IPS DF 6.9 (cell line): ENCODE measurements at regions not wholly inside any gene's neighbourhood (a gene's known extent, or its start where the extent isn't known, plus 50 kb on each side); places are given as distances from the start of the nearest gene placed in this dataset.

ENCODE experiments used
- DNase-seq: peaks from one replicate; pipeline ENCODE4 v3.0.0-alpha.2; 2013; ENCODE audit warnings: low read depth, low spot score
- H3K27ac ChIP-seq: one replicate; pipeline ENCODE4 v1.5.1; 2013; ENCODE audit warnings: low read length, control low read depth
- H3K27me3 ChIP-seq: 2 replicates; pipeline ENCODE4 v1.6.1; 2013; ENCODE audit warnings: mild to moderate bottlenecking, low read length; ENCODE audit not compliant: control insufficient read depth, insufficient read depth
- H3K36me3 ChIP-seq: 2 replicates; pipeline ENCODE4 v1.6.1; 2013; ENCODE audit warnings: low read length; ENCODE audit not compliant: control insufficient read depth, insufficient read depth
- H3K4me1 ChIP-seq: 2 replicates; pipeline ENCODE4 v1.6.1; 2013; ENCODE audit warnings: low read length; ENCODE audit not compliant: control insufficient read depth, insufficient read depth
- H3K4me3 ChIP-seq: 2 replicates; pipeline ENCODE4 v1.5.1; 2013; ENCODE audit warnings: mild to moderate bottlenecking, low read length
- H3K9me3 ChIP-seq: 2 replicates; pipeline ENCODE4 v1.6.1; 2013; ENCODE audit warnings: low read length, inconsistent platforms; ENCODE audit not compliant: control insufficient read depth, insufficient read depth
- WGBS: extraction: QIAGEN DNeasy Blood & Tissue Kit; methylation state at CpG from one replicate; pipeline ENCODE4 v1.1.7; 2013; ENCODE audit warnings: mixed read lengths, missing lambda C conversion rate; ENCODE audit not compliant: insufficient read length, insufficient coverage; 5-methylcytosine and 5-hydroxymethylcytosine counted together

DNA sequence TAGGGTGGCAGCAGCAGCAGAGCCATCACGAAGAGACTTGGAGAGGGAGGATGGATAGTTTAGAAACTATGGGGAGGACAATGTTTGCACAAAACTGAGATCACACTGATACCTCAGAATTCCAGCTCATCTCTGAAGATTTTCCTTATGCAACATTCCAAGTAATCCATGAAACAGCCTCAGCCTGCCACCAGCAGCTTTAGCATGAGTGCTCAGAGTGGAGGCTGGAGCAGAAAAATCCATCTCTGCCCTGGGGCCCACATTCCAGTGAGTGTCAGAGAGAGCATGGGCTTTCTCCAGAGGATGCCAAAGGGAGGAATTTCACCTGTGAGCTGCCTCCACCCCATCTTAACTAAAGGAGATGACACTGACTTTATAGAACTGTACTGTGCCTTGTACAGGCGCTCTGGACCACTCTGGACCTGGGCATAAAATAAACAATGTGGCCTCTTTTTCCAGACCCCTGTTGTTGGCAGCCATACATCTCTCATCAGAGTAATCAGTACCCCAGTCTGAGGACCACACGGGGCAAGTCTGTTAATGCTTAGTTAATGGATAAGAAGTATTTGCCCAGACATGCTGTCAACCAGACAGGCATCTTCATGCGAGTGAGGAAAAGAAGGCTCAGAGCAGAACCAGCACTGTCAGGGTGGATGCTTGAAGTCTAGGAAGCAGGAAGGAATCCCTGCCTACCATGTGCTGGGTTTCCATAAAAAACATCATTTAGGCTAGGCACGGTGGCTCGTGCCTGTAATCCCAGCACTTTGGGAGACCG is 440.9 kb downstream of the ENC1 start:
- no CpG with 5 or more reads among the region's 7 CpGs for WGBS
- Histone ChIP-seq H3K27me3 (no peaks in the 10 kb centered on the region), H3K4me1 (no peaks in the 10 kb centered on the region), H3K4me3 (no peak overlapping the region), H3K36me3 (no peaks in the 10 kb centered on the region), H3K27ac (no peak overlapping the region), H3K9me3 (no peaks in the 10 kb centered on the region)
- no peak for DNase-seq

DNA sequence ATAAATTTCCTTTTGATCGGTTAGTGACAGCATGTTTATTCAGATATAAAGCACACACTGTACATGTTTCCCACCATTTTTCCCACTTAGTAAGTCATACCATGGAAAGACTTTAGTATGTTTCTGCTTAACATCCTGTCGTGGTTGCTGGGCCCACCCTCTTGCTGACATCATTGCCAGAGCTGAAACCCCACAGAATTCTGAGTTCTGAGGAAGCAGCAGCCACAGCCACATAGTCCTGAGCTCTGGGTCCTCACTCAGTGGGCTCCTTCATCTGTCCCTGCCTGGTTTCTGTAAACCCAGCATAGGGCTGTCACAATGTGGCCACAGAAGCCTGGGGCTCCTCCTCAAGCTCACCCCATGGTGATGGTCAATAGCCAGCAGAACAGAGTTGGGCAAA is 441.5 kb downstream of the ENC1 start:
- Histone ChIP-seq H3K27me3 (no peaks in the 10 kb centered on the region), H3K27ac (no peak overlapping the region), H3K4me1 (no peaks in the 10 kb centered on the region), H3K4me3 (no peak overlapping the region), H3K9me3 (no peaks in the 10 kb centered on the region), H3K36me3 (no peaks in the 10 kb centered on the region)
- no CpG with 5 or more reads among the region's 2 CpGs for WGBS
- no peak for DNase-seq

DNA sequence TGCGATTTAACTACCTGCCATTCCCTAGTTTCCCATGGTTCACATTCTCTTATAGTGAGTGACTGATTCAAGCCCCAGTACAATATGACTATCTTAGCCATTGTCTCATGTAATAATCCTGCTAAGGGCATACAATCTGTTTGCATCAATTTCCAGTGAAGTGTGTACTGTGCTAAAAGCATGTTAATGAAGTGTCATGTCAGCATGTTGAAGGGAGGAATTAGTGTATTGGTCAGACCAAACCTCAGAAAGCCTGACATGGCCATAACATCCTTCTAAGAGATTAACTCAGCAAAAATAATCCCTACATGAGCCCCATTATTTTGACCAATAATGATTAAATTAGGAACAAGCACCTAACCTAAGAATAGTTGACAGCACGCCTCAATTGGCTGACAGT is 442.4 kb downstream of the ENC1 start:
- H3K4me1 ChIP-seq: no peaks in the 10 kb centered on the region
- no peak for DNase-seq
- WGBS: no CpG with 5 or more reads among the region's 2 CpGs
- H3K27ac ChIP-seq: no peak overlapping the region
- no peak overlapping the region for H3K4me3 ChIP-seq
- H3K9me3 ChIP-seq: no peaks in the 10 kb centered on the region
- H3K36me3 ChIP-seq: no peaks in the 10 kb centered on the region
- no peaks in the 10 kb centered on the region for H3K27me3 ChIP-seq

DNA sequence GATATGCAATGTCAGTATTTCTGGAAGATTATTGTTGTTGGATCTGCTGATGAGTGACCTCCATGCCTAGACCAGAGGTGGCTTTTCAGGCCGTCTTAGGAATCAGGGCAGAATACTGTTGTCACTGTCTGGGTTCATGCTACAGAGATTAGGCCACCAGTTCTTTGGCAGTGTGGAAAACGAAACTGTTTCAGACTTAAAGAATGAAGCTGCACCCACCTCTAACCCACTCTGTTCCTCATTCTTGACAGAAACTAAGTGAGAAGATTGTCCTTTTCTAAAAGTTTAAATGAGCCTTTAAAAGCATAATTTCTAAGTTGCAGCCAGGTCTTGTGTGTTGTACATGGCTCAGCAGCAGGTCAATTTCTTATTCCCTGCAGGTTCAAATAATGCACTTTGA is 444.3 kb downstream of the ENC1 start:
- Histone ChIP-seq H3K27ac (no peak overlapping the region), H3K27me3 (no peaks in the 10 kb centered on the region)
- WGBS: no CpG with 5 or more reads among the region's 2 CpGs

DNA sequence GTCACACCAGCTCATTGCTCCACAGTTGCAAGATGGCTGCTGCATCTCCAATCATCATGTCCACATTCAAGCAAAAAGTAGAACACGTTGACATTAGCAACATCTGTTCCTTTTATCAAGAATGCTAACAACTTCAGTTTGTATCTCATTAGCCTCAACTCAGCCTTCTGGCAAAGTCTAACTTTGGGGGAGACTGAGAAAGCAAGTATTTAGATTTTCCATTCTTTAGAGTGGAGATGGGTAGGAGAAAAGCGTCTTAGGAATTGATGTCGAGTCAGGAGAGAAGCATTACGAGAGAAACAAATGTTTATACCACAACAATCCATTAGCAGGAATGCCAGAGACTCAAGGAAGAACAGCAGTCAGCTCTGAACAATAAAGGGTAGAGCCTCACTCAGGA is 446.3 kb downstream of the ENC1 start:
- no CpG with 5 or more reads among the region's 4 CpGs for WGBS
- no peak for DNase-seq
- no peaks in the 10 kb centered on the region for H3K9me3 ChIP-seq
- no peak overlapping the region for H3K4me3 ChIP-seq
- H3K4me1 ChIP-seq: no peaks in the 10 kb centered on the region
- no peaks in the 10 kb centered on the region for H3K27me3 ChIP-seq
- no peaks in the 10 kb centered on the region for H3K36me3 ChIP-seq
- H3K27ac ChIP-seq: no peak overlapping the region

More for the DNA sequence above, 444.3 kb downstream of the ENC1 start:
- DNase-seq: no peak
- Histone ChIP-seq H3K36me3 (no peaks in the 10 kb centered on the region), H3K4me1 (no peaks in the 10 kb centered on the region), H3K4me3 (no peak overlapping the region), H3K9me3 (no peaks in the 10 kb centered on the region)

DNA sequence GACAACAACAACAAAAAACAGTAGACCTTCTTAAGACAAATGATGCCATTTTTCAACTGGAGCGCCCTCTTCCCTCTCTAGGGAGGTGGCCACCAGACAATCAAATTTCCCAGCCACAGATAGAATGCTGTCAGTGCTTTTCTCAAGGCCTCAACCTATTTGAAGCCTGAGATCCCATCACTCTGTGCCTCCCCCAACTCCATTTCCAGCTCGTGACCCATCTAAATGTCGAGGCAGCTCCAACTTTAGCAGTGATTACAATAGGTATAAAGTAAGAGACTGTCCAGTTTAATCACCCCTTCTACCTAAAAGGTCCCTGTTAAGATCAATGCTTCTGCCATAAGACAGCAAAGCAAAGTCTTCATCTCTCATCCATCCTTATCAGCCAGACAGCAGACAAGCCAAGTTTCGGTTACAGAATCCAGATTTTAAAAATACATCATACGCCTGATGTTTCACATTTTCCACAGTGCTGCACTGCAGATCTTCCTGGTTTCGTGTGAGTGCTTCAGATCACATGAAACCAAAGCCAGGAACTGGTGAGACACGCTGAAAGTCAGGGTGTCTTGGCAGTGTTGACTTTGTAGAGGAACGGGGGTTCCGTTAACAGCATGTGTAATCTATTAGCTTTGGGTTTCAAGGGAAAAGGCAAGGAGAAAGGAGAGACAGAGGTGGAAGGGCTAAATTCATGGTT is 447.8 kb downstream of the ENC1 start:
- H3K4me1 ChIP-seq: no peaks in the 10 kb centered on the region
- H3K36me3 ChIP-seq: no peaks in the 10 kb centered on the region
- no CpG with 5 or more reads among the region's 9 CpGs for WGBS
- no peaks in the 10 kb centered on the region for H3K9me3 ChIP-seq
- no peak for DNase-seq
- no peak overlapping the region for H3K27ac ChIP-seq
- no peaks in the 10 kb centered on the region for H3K27me3 ChIP-seq
- no peak overlapping the region for H3K4me3 ChIP-seq

DNA sequence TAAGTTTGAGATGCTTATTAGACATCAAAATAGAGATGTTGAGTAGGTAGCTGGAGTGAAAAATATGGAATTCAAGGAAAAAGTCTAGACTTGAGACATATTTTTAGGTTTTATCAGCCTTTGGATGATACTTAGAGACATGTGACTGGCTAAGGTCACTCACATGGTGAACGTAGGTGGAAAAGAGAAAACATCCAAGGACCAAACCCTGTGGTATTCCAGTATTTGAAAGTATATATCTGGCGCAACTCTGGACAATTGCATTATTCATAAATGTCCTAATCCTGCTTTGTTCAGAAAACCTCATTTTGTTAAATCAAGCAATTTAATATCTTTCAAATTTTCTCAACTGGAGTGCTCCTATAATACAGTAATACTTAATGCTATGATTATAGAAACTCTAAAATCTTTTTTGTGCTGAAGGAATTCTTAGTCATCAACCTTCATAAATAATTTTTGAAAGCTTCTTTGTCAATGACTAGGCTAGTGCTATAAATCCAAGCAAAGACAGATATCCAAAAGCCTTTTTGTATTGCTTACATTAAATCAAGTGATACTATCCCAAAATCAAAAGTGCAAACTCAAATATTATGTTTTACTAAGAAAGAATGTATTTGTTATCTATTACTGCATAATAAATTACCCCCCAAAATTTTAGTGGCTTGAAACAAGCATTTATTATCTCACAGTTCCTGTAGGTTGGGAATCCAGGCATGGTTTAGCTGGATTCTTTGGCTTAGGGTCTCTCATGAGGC is 452.0 kb downstream of the ENC1 start:
- Histone ChIP-seq H3K27me3 (no peaks in the 10 kb centered on the region), H3K9me3 (no peaks in the 10 kb centered on the region), H3K4me3 (no peak overlapping the region), H3K27ac (no peak overlapping the region), H3K36me3 (no peaks in the 10 kb centered on the region), H3K4me1 (no peaks in the 10 kb centered on the region)
- no CpG with 5 or more reads among the region's 2 CpGs for WGBS
- DNase-seq: no peak

DNA sequence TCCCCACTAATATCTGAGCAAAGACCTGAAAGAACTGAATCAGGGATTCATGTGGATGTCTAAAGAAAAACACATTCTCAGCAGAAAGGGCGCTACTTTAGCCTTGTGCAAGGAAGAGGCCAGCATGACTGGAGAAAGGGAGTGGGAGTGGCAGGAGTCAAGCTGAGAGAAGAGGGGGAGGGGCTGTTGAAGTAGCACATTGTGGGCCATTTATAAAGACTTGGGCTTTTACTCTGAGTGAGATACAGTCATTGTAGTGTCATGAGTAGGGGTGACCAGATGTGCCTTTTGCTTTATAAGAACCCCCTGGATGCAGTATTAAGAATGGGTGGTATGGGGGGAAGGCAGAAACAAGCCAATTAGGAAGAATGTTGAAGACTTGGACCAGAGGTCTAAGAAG is 452.8 kb downstream of the ENC1 start:
- no peak for DNase-seq
- no peaks in the 10 kb centered on the region for H3K36me3 ChIP-seq
- no peak overlapping the region for H3K27ac ChIP-seq
- no peak overlapping the region for H3K4me3 ChIP-seq
- H3K27me3 ChIP-seq: no peaks in the 10 kb centered on the region
- no CpG with 5 or more reads among the region's 1 CpG for WGBS
- no peaks in the 10 kb centered on the region for H3K4me1 ChIP-seq
- H3K9me3 ChIP-seq: no peaks in the 10 kb centered on the region

DNA sequence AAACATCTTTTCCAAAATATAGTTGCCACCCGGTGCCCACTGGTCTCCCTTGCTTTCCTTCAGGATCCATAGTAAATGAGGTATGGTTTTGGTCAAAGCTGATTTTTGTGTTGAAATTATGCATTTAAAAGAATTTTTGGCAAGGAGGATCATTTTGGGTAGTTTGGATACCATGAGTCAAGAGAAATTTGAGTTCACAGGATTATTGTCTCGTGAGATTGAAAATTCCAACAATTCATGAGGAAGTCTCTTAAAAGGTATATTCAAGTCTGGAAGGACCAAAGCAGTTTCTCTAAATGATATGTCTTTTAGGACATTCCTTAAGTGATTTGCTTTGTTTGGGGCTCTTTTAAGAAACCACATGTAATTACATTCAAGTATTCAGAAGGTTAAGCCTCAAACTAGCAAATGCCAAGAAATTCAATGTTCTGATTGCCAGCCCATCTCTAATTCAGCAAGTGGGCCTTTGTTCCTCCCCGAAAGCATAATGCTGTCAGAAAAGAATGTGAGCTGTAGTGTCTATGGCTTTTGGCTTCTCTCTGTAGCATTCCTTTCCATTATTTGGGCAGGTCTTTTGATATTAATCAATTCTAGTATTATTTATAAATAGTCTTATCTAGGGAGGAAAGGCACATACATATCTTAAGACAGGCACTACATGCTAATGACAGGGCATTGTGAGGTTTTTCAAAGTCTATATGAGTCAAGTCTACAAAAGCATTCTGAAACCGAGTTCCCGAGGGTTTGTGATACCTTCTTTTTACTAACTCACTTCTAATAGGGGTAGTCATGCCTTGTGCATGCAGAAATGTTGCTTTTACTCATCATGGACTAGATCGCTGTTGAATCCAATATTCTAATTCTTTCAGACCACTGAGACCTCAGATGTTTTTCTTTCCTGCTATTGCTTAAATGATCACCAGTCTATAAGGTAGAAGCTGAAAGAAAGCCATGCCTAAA is 453.9 kb downstream of the ENC1 start:
- Histone ChIP-seq H3K36me3 (no peaks in the 10 kb centered on the region), H3K27me3 (no peaks in the 10 kb centered on the region), H3K9me3 (no peaks in the 10 kb centered on the region), H3K27ac (no peak overlapping the region), H3K4me1 (no peaks in the 10 kb centered on the region), H3K4me3 (no peak overlapping the region)
- WGBS: no CpG with 5 or more reads among the region's 6 CpGs
- no peak for DNase-seq

DNA sequence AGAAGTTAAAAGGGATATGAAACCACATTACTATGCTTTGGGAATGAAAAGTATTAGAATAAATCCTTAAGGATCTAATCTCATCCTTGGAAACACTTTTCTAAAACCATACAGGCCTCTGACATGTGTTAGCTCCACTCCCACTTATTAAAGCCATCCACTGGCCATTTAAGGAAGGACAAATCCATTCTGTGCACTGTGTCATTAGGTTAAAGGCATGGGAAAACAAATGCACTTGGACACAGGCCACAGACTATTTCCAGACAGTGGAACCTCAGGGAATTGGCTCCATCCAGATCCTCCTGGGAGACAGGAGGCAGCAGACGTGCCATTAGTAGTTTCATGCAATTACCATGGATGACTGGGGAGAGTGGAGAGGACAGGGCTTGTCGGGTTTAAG is 454.9 kb downstream of the ENC1 start:
- WGBS: no CpG with 5 or more reads among the region's 2 CpGs
- Histone ChIP-seq H3K4me1 (no peaks in the 10 kb centered on the region), H3K4me3 (no peak overlapping the region), H3K9me3 (no peaks in the 10 kb centered on the region), H3K27ac (no peak overlapping the region), H3K27me3 (no peaks in the 10 kb centered on the region), H3K36me3 (no peaks in the 10 kb centered on the region)
- DNase-seq: no peak
